GM23338 (cell line): ENCODE measurements at regions not wholly inside any gene's neighbourhood (a gene's known extent, or its start where the extent isn't known, plus 50 kb on each side); places are given as distances from the start of the nearest gene placed in this dataset.

Source experiments
- CREB1 ChIP-seq: fragments of 250-450 bp; sonication (Bioruptor Pico); IDR thresholded peaks from 2 replicates; pipeline ENCODE4 v1.5.0; 2020; ENCODE audit warnings: low read depth, mild to moderate bottlenecking, moderate library complexity
- CTCF ChIP-seq, 2 experiments: fragments of 200-600 bp in 1 of 2; sonication (generic) in 1 of 2; conservative IDR thresholded peaks; 2 replicates each; pipeline versions ENCODE4 v1.5.1 to v1.6.1; 2016 to 2017; ENCODE audit warnings: antibody characterized with exemption in 2 of 2, low read depth in 2 of 2, mild to moderate bottlenecking in 2 of 2, moderate library complexity in 1 of 2
- EZH2 ChIP-seq: fragments of 200-600 bp; sonication (generic); IDR thresholded peaks from one replicate; pipeline ENCODE4 v1.8.0; 2017; ENCODE audit warnings: antibody characterized with exemption, mild to moderate bottlenecking, low read depth; ENCODE audit not compliant: unreplicated experiment

- TF ChIP-seq CTCF (conservative IDR thresholded peaks at IDR 0.05; ENCODE audit: low read depth in 2 of 2) (no peak), EZH2 (no peak), CREB1 (CRISPR knock-in tag) (no peak)
Measured at GRCh38 chr3:115287198-115287597, 140.1 kb upstream of the ZBTB20 start.
